ENCODE measurements at regions not wholly inside any gene's neighbourhood (a gene's known extent, or its start where the extent isn't known, plus 50 kb on each side); places are given as distances from the start of the nearest gene placed in this dataset.
"Not testable (repeated sequence)": the region's sequence is repeated elsewhere in the genome, so short reads cannot be mapped to it uniquely, and the experiment has no call there.

- no peak for DNase-seq (ENCODE audit: low read depth)
- TF ChIP-seq, protein P1, sequence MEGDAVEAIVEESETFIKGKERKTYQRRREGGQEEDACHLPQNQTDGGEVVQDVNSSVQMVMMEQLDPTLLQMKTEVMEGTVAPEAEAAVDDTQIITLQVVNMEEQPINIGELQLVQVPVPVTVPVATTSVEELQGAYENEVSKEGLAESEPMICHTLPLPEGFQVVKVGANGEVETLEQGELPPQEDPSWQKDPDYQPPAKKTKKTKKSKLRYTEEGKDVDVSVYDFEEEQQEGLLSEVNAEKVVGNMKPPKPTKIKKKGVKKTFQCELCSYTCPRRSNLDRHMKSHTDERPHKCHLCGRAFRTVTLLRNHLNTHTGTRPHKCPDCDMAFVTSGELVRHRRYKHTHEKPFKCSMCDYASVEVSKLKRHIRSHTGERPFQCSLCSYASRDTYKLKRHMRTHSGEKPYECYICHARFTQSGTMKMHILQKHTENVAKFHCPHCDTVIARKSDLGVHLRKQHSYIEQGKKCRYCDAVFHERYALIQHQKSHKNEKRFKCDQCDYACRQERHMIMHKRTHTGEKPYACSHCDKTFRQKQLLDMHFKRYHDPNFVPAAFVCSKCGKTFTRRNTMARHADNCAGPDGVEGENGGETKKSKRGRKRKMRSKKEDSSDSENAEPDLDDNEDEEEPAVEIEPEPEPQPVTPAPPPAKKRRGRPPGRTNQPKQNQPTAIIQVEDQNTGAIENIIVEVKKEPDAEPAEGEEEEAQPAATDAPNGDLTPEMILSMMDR (IDR thresholded peaks at IDR 0.05; ENCODE audit: low read depth, low read length): no peak
- no peak for TF ChIP-seq MYC (IDR thresholded peaks at IDR 0.05; ENCODE audit: low read depth, low read length)
- TF ChIP-seq MAX (IDR thresholded peaks at IDR 0.05; ENCODE audit: low read depth, low read length): no peak
- TF ChIP-seq POLR2A (IDR thresholded peaks at IDR 0.05; ENCODE audit: extremely low read depth, insufficient read length): no peak
- H3K4me3 ChIP-seq (ENCODE audit: low read depth, low read length): no peak overlapping the region
Observed at GRCh38 chr10:45136256-45136655, 135.5 kb downstream of the ZNF22 start.

DNA sequence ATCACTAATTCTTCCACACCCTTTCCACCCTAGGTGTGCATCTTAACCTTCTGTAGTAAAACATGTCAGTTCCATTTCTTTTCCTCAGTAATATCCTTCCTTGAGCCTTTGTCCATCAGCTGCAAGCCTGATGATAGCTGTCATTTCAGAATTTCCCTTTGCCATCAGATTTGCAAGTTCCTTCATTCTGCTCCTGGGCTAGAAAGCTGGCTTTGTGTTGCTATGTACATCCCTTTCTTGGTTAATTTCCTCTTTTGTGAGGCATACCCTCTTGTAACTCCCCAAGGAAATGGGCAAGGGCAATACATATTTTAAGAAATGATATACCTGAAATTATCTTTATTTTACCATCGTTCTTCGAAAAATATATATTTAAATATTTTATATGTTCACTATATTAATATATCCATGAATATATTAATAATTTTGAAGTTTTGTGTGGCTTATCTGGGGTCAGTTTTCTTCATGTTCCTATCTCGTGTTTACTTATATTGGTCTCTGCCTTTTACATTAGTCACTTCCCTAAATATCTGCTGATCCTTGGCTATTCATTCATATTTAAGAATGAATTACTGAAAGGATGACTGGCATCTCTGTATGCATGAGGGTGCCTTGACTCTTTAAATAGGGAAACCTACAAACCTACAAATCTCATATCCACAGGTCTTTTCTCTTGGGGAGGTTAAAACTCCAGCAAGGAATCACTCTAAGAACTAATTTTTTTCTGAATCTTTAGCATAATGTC, 143.8 kb downstream of the ZNF22 start:
- H3K4me3 ChIP-seq (ENCODE audit: low read depth, low read length): no peak overlapping the region
- TF ChIP-seq MAX (IDR thresholded peaks at IDR 0.05; ENCODE audit: low read depth, low read length): no peak
- TF ChIP-seq, protein P1 (IDR thresholded peaks at IDR 0.05; ENCODE audit: low read depth, low read length): no peak
- TF ChIP-seq MYC (IDR thresholded peaks at IDR 0.05; ENCODE audit: low read depth, low read length): no peak
- no peak for TF ChIP-seq POLR2A (IDR thresholded peaks at IDR 0.05; ENCODE audit: extremely low read depth, insufficient read length)
- DNase-seq (ENCODE audit: low read depth): peak; percentile 65

GRCh38 chr10:45145143-45145542, 144.4 kb downstream of the ZNF22 start:
- not testable (repeated sequence) for H3K4me3 ChIP-seq (ENCODE audit: low read depth, low read length); DNase-seq (ENCODE audit: low read depth)

DNA sequence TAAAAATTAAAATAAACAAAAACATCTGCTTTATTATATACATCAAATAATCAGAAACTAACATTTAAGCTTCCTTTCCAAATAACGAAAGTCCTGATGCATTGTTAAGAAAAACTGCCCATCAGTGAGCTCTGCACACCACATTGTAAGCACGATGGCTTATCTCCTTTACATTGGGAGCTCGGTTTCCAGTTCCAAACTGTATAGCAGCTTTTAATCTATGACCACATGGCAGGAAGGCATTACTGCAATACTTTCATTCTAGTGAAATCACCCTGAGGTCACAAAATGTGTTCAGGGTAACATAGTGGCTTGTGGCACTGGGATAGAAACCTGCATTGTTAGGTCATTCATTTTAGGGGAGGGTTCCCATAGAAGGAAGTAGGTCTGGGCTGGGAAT, 146.3 kb downstream of the ZNF22 start:
- DNase-seq (ENCODE audit: low read depth): no peak
- H3K4me3 ChIP-seq (ENCODE audit: low read depth, low read length): no peak overlapping the region
- no peak for TF ChIP-seq MYC (IDR thresholded peaks at IDR 0.05; ENCODE audit: low read depth, low read length)
- TF ChIP-seq POLR2A (IDR thresholded peaks at IDR 0.05; ENCODE audit: extremely low read depth, insufficient read length): no peak

GRCh38 chr10:45150997-45151396, 150.3 kb downstream of the ZNF22 start:
- no peak for DNase-seq (ENCODE audit: low read depth)
- no peak overlapping the region for H3K4me3 ChIP-seq (ENCODE audit: low read depth, low read length)
- TF ChIP-seq MYC (IDR thresholded peaks at IDR 0.05; ENCODE audit: low read depth, low read length): no peak

DNA sequence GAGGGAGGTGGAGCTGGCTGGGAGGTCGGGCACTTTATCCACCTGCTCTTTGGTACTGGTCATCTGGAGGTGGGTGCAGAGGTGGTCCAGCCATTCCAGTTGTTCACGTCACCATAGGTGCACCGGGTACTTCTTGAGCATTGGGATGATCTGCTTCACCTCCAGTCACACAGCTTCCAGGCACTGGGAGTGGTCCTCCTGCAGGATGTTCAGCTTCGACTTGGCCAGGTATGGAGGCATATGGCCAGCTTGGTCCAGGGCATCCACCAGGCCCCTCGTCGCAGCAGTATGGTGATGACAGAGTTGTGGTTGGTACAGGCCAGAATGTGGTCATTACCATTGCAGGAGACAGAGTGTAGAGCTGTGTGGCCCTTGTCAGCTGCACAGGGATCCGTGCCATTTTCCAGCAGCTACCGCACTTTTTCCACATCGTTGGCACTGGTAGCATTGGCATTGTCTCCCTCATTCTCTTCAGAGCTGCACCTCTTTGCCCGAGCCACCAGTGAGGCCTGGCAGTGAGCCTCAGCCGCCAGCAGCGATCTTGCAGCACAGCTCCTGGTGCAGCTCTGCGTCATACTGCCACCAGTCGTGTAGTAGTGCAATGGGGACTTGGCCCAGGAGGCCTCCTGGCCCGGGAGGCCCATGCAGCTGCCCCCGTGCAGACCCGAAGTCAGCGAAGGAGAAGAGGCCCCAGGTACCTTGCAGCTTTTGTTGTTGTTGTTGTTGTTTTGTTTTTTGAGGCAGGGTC, 150.9 kb downstream of the ZNF22 start:
- no peak overlapping the region for H3K4me3 ChIP-seq (ENCODE audit: low read depth, low read length)
- no peak for DNase-seq (ENCODE audit: low read depth)
- no peak for TF ChIP-seq MYC (IDR thresholded peaks at IDR 0.05; ENCODE audit: low read depth, low read length)
- no peak for TF ChIP-seq MAX (IDR thresholded peaks at IDR 0.05; ENCODE audit: low read depth, low read length)
- TF ChIP-seq POLR2A (IDR thresholded peaks at IDR 0.05; ENCODE audit: extremely low read depth, insufficient read length): no peak
- TF ChIP-seq, protein P1 (IDR thresholded peaks at IDR 0.05; ENCODE audit: low read depth, low read length): no peak

GRCh38 chr10:45152726-45153125, 152.0 kb downstream of the ZNF22 start:
- TF ChIP-seq POLR2A (IDR thresholded peaks at IDR 0.05; ENCODE audit: extremely low read depth, insufficient read length) (no peak), MAX (IDR thresholded peaks at IDR 0.05; ENCODE audit: low read depth, low read length) (no peak), MYC (IDR thresholded peaks at IDR 0.05; ENCODE audit: low read depth, low read length) (no peak)
- TF ChIP-seq, protein P1 (IDR thresholded peaks at IDR 0.05; ENCODE audit: low read depth, low read length): no peak
- no peak for DNase-seq (ENCODE audit: low read depth)

More at GRCh38 chr10:45152726-45153125, 152.0 kb downstream of the ZNF22 start:
- no peak overlapping the region for H3K4me3 ChIP-seq (ENCODE audit: low read depth, low read length)

Data from NB4 (cell line).